ENCODE measurements at regions not wholly inside any gene's neighbourhood (a gene's known extent, or its start where the extent isn't known, plus 50 kb on each side); places are given as distances from the start of the nearest gene placed in this dataset.

DNA sequence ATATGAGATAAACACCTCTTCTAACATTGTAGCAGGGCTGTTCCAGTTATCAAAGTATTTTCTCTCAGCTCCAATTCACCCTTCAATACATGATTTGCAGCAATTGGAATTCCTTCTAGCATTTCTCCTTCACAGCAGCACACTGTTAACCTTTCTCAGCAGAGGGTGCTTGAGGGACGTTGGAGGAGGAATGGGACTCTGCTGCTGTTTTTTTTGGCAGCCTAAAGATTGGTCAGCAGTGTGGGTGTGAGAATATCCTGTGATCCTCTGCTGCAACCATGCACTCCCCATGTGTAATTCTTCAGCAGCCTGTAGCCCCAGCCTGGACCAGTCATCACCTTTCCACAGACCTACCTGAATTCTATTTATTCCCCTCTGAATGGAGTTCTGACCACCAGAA lies 1708.9 kb upstream of the CELF4 start:
- Histone ChIP-seq H3K79me2 (ENCODE audit: insufficient read depth, low read depth) (no peaks in the 10 kb centered on the region), H3K27me3 (ENCODE audit: insufficient read depth, low read depth) (no peaks in the 10 kb centered on the region), H2AFZ (ENCODE audit: low read depth) (no peak overlapping the region), H3K36me3 (ENCODE audit: insufficient read depth) (no peaks in the 10 kb centered on the region), H3K4me3 (IDR thresholded peaks at IDR 0.05; ENCODE audit: insufficient read depth, low read depth, low read length) (no peak overlapping the region), H3K4me2 (no peak overlapping the region), H4K20me1 (ENCODE audit: insufficient read depth) (no peaks in the 10 kb centered on the region), H3K9ac (no peak overlapping the region), H3K27ac (no peak overlapping the region), H3K4me1 (ENCODE audit: low read depth, poor library complexity, severe bottlenecking) (no peaks in the 10 kb centered on the region)
- no peak for TF ChIP-seq CTCF (conservative IDR thresholded peaks at IDR 0.05; ENCODE audit: low read depth, low read length)

GRCh38 chr18:39272230-39272629 lies 1706.6 kb upstream of the CELF4 start:
- Histone ChIP-seq H2AFZ (ENCODE audit: low read depth) (no peak overlapping the region), H3K4me3 (IDR thresholded peaks at IDR 0.05; ENCODE audit: insufficient read depth, low read depth, low read length) (no peak overlapping the region), H3K9ac (no peak overlapping the region), H3K27me3 (ENCODE audit: insufficient read depth, low read depth) (no peaks in the 10 kb centered on the region), H3K4me1 (ENCODE audit: low read depth, poor library complexity, severe bottlenecking) (no peaks in the 10 kb centered on the region), H3K36me3 (ENCODE audit: insufficient read depth) (no peaks in the 10 kb centered on the region), H3K27ac (no peak overlapping the region), H3K4me2 (no peak overlapping the region), H3K79me2 (ENCODE audit: insufficient read depth, low read depth) (no peaks in the 10 kb centered on the region), H4K20me1 (ENCODE audit: insufficient read depth) (no peaks in the 10 kb centered on the region)
- no peak for TF ChIP-seq CTCF (conservative IDR thresholded peaks at IDR 0.05; ENCODE audit: low read depth, low read length)

DNA sequence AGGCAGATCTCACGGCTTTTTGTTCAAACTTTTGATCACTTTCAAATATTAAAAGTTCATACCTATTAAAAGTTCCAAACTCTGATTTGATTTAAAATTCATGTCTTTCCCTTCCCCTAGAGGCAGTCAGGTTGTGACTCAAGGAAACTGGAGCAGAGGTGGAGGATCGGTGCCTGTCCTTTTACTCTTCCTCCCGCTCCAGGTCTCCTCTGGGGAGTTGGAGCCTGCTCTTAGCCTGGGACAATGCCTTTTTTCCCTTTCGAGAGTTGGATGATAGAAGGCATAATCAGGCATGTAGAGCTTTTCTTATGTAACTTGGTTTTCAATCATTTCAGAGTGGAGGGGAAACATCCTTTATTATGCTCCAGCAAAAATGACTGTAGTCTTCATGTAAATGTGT lies 1706.1 kb upstream of the CELF4 start:
- no peaks in the 10 kb centered on the region for H4K20me1 ChIP-seq (ENCODE audit: insufficient read depth)
- H3K4me2 ChIP-seq, result no peak overlapping the region
- H3K79me2 ChIP-seq (ENCODE audit: insufficient read depth, low read depth), result no peaks in the 10 kb centered on the region
- no peaks in the 10 kb centered on the region for H3K36me3 ChIP-seq (ENCODE audit: insufficient read depth)
- H2AFZ ChIP-seq (ENCODE audit: low read depth), result no peak overlapping the region
- H3K9ac ChIP-seq, result no peak overlapping the region
- no peaks in the 10 kb centered on the region for H3K4me1 ChIP-seq (ENCODE audit: low read depth, poor library complexity, severe bottlenecking)
- H3K27me3 ChIP-seq (ENCODE audit: insufficient read depth, low read depth), result no peaks in the 10 kb centered on the region
- no peak overlapping the region for H3K27ac ChIP-seq
- no peak overlapping the region for H3K4me3 ChIP-seq (IDR thresholded peaks at IDR 0.05; ENCODE audit: insufficient read depth, low read depth, low read length)
- TF ChIP-seq CTCF (conservative IDR thresholded peaks at IDR 0.05; ENCODE audit: low read depth, low read length), result no peak

- Histone ChIP-seq H3K4me2 (no peak overlapping the region), H4K20me1 (ENCODE audit: insufficient read depth) (no peaks in the 10 kb centered on the region), H3K79me2 (ENCODE audit: insufficient read depth, low read depth) (no peaks in the 10 kb centered on the region), H3K9ac (no peak overlapping the region), H3K4me1 (ENCODE audit: low read depth, poor library complexity, severe bottlenecking) (no peaks in the 10 kb centered on the region), H3K27me3 (ENCODE audit: insufficient read depth, low read depth) (no peaks in the 10 kb centered on the region), H2AFZ (ENCODE audit: low read depth) (no peak overlapping the region), H3K36me3 (ENCODE audit: insufficient read depth) (no peaks in the 10 kb centered on the region), H3K27ac (no peak overlapping the region), H3K4me3 (IDR thresholded peaks at IDR 0.05; ENCODE audit: insufficient read depth, low read depth, low read length) (no peak overlapping the region)
- TF ChIP-seq CTCF (conservative IDR thresholded peaks at IDR 0.05; ENCODE audit: low read depth, low read length), result no peak
These were observed 1695.0 kb upstream of the CELF4 start for GRCh38 chr18:39260565-39260964.

- no peaks in the 10 kb centered on the region for H3K27me3 ChIP-seq (ENCODE audit: insufficient read depth, low read depth)
- no peaks in the 10 kb centered on the region for H4K20me1 ChIP-seq (ENCODE audit: insufficient read depth)
- H3K4me3 ChIP-seq (IDR thresholded peaks at IDR 0.05; ENCODE audit: insufficient read depth, low read depth, low read length), result no peak overlapping the region
- no peaks in the 10 kb centered on the region for H3K79me2 ChIP-seq (ENCODE audit: insufficient read depth, low read depth)
- H3K4me2 ChIP-seq, result no peak overlapping the region
- no peak overlapping the region for H3K27ac ChIP-seq
- no peaks in the 10 kb centered on the region for H3K4me1 ChIP-seq (ENCODE audit: low read depth, poor library complexity, severe bottlenecking)
- TF ChIP-seq CTCF (conservative IDR thresholded peaks at IDR 0.05; ENCODE audit: low read depth, low read length), result no peak
- H3K36me3 ChIP-seq (ENCODE audit: insufficient read depth), result no peaks in the 10 kb centered on the region
- H3K9ac ChIP-seq, result no peak overlapping the region
- no peak overlapping the region for H2AFZ ChIP-seq (ENCODE audit: low read depth)
These were observed 1694.1 kb upstream of the CELF4 start for GRCh38 chr18:39259736-39260135.
